Mesodermal cell (in vitro differentiated cells): ENCODE measurements at regions not wholly inside any gene's neighbourhood (a gene's known extent, or its start where the extent isn't known, plus 50 kb on each side); places are given as distances from the start of the nearest gene placed in this dataset.

ENCODE experiments used
- H3K27ac ChIP-seq: 2 replicates; pipeline ENCODE4 v1.7.0; 2013; ENCODE audit warnings: mild to moderate bottlenecking, low read depth, low read length, moderate library complexity; ENCODE audit not compliant: severe bottlenecking
- H3K36me3 ChIP-seq: 2 replicates; pipeline ENCODE4 v1.7.1; 2013; ENCODE audit warnings: mild to moderate bottlenecking, low read length, moderate library complexity; ENCODE audit not compliant: control insufficient read depth, insufficient read depth
- H3K4me1 ChIP-seq: one replicate; pipeline ENCODE4 v1.7.1; 2013; ENCODE audit warnings: mild to moderate bottlenecking, low read length; ENCODE audit not compliant: insufficient read depth, control insufficient read depth, poor library complexity, severe bottlenecking
- H3K4me3 ChIP-seq: 2 replicates; pipeline ENCODE4 v1.7.0; 2013; ENCODE audit warnings: low read length, control low read depth, mild to moderate bottlenecking; ENCODE audit not compliant: insufficient read depth, poor library complexity, severe bottlenecking; ENCODE audit errors: extremely low read depth
- H3K9me3 ChIP-seq: 2 replicates; pipeline ENCODE4 v1.7.1; 2013; ENCODE audit warnings: mild to moderate bottlenecking, low read length, moderate library complexity; ENCODE audit not compliant: control insufficient read depth
- WGBS, 2 experiments: methylation state at CpG; one replicate each; pipeline ENCODE4 v1.1.5; 2013; ENCODE audit warnings: missing lambda C conversion rate in 2 of 2; ENCODE audit not compliant: insufficient coverage in 2 of 2; 5-methylcytosine and 5-hydroxymethylcytosine counted together

GRCh38 chr18:76266236-76266991, 228.6 kb downstream of the ZNF516 start:
- Histone ChIP-seq H3K36me3 (no peaks in the 10 kb centered on the region), H3K4me3 (no peak overlapping the region), H3K4me1 (peaks cover 3% of the 10 kb centered on the region), H3K27ac (no peak overlapping the region), H3K9me3 (no peaks in the 10 kb centered on the region)
- WGBS, 2 experiments, result 97 to 100% methylated on average over 6 of the region's 9 CpGs

DNA sequence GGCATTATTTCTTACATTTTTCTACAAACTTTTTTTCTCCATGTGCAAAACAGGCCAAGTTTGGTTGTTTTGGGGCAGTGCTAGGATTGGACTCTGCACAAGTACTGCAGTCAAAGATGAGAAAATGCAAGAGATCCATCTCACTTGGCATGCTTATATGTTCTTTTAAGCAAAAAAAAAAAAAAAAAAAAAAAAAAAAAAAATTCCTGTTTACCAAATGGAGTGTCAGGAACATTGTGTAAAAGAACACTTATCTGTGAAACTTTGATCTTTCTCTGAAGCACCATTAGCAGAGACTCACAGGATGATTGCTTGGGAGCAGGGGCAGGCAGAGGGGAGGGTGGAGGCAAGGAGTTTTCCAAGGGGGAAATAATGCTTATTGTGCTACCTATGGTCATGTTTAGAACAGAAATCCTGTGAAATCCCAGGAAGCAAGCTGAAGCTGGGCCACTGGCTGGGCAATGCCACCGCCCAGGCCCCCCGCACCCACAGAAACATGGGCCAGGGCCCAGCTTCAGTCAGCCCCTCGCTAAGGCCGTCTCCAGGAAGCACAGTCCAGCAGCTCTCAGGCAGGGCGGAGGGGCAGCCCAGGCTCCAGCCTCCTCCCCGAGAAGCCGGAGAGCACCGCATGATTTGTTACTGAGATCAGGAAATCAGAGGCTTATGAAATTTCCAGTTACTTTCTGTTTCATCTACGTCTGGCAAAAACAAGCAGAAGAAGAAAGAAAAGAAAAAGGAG, 229.4 kb downstream of the ZNF516 start:
- Histone ChIP-seq H3K36me3 (no peaks in the 10 kb centered on the region), H3K4me1 (peaks cover 3% of the 10 kb centered on the region), H3K27ac (no peak overlapping the region), H3K4me3 (no peak overlapping the region), H3K9me3 (no peaks in the 10 kb centered on the region)
- 79 to 90% methylated on average over 6 to 9 of the region's 9 CpGs for WGBS, 2 experiments

GRCh38 chr18:76264876-76265250, 230.2 kb downstream of the ZNF516 start:
- WGBS, 2 experiments, result 95 to 97% methylated on average over 6 to 8 of the region's 10 CpGs
- Histone ChIP-seq H3K27ac (no peak overlapping the region), H3K4me1 (peaks cover 3% of the 10 kb centered on the region), H3K4me3 (no peak overlapping the region), H3K9me3 (no peaks in the 10 kb centered on the region), H3K36me3 (no peaks in the 10 kb centered on the region)

GRCh38 chr18:76264198-76264875, 230.7 kb downstream of the ZNF516 start:
- Histone ChIP-seq H3K9me3 (no peaks in the 10 kb centered on the region), H3K36me3 (no peaks in the 10 kb centered on the region), H3K4me1 (peaks cover 3% of the 10 kb centered on the region), H3K4me3 (no peak overlapping the region), H3K27ac (no peak overlapping the region)
- 89 to 94% methylated on average over 13 to 17 of the region's 18 CpGs for WGBS, 2 experiments

DNA sequence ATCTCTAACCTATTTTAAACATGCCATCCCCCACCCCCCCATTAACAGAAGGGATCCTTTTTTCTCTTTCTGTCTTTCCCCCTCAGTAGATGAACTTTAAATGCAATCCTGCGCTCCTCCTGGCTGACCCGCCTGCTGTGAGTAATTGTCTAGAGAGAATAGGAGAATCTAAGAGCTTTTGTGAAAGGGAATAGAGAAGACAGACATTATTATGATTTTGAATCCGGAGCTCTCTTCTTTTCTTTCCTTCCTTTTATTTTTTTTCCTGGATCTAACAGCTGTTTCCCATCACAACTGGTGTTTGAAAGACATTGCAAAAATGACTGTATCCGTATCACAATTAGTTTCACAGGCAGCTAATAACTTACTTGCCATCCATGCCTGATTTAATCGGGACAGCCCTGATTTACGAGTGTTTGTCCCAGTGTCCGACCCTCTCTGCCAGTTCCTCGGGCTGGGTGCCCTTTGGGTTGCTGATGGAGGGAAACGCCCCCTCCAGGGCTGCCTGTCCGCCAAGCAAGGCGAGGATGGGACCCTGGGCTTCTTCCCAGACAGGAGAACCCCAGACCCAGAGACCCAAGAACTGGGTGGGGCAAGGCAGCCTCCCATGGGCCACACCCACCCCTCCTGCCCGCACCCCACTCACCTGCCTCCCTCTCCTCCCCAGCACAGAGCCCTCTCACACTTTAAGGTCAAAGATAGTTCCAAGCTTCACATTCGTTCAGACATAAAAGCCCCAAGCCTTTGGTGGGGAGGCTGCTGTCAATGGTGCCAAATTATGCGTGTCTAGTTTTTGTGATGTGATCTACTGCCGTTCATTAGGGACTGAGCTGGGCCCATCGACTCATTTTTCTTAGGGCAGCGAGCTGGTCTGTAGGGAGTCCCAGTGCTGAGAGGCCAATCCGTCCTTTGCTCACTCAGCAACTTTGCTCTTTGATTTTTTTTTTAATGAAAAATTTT, 231.7 kb downstream of the ZNF516 start:
- no peak overlapping the region for H3K4me3 ChIP-seq

GRCh38 chr18:76260941-76261472, 234.0 kb downstream of the ZNF516 start:
- 69 to 70% methylated on average over 11 to 12 of the region's 16 CpGs for WGBS, 2 experiments
- Histone ChIP-seq H3K4me3 (no peak overlapping the region), H3K9me3 (no peaks in the 10 kb centered on the region), H3K4me1 (peaks cover 6% of the 10 kb centered on the region), H3K36me3 (no peaks in the 10 kb centered on the region), H3K27ac (no peak overlapping the region)

More for the DNA sequence above, 231.7 kb downstream of the ZNF516 start:
- peaks cover 4% of the 10 kb centered on the region for H3K4me1 ChIP-seq
- H3K9me3 ChIP-seq, result no peaks in the 10 kb centered on the region
- WGBS, 2 experiments, result 77 to 78% methylated on average over 8 to 14 of the region's 18 CpGs
- H3K36me3 ChIP-seq, result no peaks in the 10 kb centered on the region
- H3K27ac ChIP-seq, result no peak overlapping the region

DNA sequence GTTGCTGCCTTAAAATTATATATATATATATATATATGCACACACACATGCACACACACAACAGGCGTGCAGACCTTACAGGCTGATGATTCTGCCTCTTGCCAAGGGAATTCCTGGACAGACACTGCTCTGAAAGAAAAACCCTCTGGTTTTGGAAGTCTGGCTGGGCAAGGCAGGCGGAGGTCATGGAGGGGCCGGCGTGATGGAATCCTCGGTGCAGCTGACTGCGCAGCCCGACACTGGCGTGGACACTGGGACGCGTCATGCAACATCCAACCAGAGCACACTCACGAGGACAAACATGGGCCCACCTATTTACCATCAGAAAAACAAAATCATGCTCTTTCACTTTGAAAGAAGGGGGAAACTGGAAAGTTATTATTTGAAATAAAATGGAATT, 235.3 kb downstream of the ZNF516 start:
- peaks cover 6% of the 10 kb centered on the region for H3K4me1 ChIP-seq
- H3K4me3 ChIP-seq, result no peak overlapping the region
- H3K27ac ChIP-seq, result no peak overlapping the region
- no peaks in the 10 kb centered on the region for H3K9me3 ChIP-seq
- 87 to 98% methylated on average over 6 to 7 of the region's 11 CpGs for WGBS, 2 experiments
- no peaks in the 10 kb centered on the region for H3K36me3 ChIP-seq

- no peak overlapping the region for H3K27ac ChIP-seq
- no peaks in the 10 kb centered on the region for H3K36me3 ChIP-seq
- 42 to 56% methylated on average over 6 to 7 of the region's 10 CpGs for WGBS, 2 experiments
- H3K4me3 ChIP-seq, result no peak overlapping the region
- H3K9me3 ChIP-seq, result no peaks in the 10 kb centered on the region
- H3K4me1 ChIP-seq, result peaks cover 6% of the 10 kb centered on the region
These were observed 235.9 kb downstream of the ZNF516 start for GRCh38 chr18:76259096-76259495.

DNA sequence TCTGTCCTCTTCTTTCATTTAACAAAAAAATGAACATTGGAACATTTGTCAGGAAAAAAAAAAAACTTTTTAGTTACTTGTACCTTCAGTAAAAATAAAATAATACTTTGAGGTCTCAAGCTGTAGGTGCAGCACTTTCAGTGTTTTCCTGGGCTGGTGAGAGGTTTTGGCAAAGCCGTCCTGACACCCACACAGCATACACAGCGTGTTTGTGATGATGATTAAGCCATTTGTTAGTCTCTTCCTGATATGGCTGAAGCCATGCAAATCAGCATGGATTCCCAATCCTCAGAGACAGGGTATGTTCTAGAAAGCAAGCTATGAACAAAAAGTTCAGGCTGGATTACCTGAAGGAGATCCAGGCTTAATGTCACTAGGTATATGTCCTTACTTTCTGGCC, 236.8 kb downstream of the ZNF516 start:
- Histone ChIP-seq H3K4me3 (no peak overlapping the region), H3K36me3 (no peaks in the 10 kb centered on the region), H3K4me1 (peaks cover 6% of the 10 kb centered on the region), H3K27ac (no peak overlapping the region), H3K9me3 (no peaks in the 10 kb centered on the region)
- 42 to 69% methylated on average over 2 of the region's 2 CpGs for WGBS, 2 experiments
